Omental fat pad (tissue), 3 donors: ENCODE measurements at regions not wholly inside any gene's neighbourhood (a gene's known extent, or its start where the extent isn't known, plus 50 kb on each side); places are given as distances from the start of the nearest gene placed in this dataset.

Experiments used
- ATAC-seq: fragments of 150-250 bp; one replicate; pipeline ENCODE4 v1.9.1; 2016; ENCODE audit warnings: mild to moderate bottlenecking, moderate library complexity; ENCODE audit not compliant: low FRiP score
- DNase-seq: peaks from one replicate; pipeline ENCODE4 v3.0.0-alpha.2; 2019; ENCODE audit warnings: low spot score
- CTCF ChIP-seq, 3 donors: fragments of 450-650 bp; IDR thresholded peaks; one replicate each; pipeline ENCODE4 v1.5.1; 2016 to 2017; ENCODE audit warnings: antibody characterized with exemption in 3 of 3, mild to moderate bottlenecking in 3 of 3, moderate library complexity in 2 of 3

DNA sequence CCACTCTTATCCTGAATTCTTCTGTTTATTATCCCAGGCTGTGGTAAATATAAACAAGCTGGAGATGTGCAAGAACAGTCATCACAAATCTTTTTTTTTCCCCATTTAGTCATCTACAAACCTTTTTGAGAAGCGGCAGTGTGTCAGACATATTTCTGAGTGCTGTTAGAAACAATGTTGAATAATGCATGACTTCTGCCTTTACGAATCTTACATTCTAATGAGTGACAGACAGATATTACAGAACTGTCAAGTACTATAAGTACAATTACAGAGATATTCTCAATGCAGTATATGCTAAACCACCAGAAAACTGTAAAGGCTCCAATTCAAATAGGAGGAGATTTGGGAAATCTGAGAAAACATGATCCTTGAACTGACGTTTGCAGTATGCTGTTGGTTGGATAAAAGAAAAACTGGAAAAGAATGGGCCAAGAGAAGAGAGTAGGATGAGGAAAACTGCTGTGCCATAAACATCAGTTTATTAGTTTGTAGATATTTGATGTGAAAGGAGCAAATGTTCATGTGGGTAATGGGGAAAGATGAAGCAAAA is 379.5 kb upstream of the SLC8A1 start:
- DNase-seq (no peak), ATAC-seq (no peak)
- no peak for TF ChIP-seq CTCF (IDR thresholded peaks at IDR 0.05)

DNA sequence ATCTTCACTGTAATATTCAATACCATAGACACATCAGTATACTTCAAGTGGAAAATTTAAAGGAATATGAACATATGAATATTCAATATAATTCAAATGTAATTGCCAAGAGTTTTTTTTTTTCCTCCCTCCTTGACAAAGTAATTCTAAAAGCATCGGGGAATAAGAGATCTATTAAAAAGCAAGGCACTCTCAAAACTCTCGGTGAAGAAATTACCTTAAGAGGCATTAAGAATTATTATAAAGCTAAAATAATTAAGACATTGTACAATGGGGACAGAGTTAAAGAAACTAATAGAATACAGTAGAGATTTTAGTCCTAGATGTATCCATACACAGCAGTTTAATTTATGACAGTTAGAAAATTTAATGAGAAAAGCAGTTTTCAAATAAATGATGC is 390.0 kb upstream of the SLC8A1 start:
- ATAC-seq (no peak), DNase-seq (no peak)
- no peak for TF ChIP-seq CTCF (IDR thresholded peaks at IDR 0.05)

DNA sequence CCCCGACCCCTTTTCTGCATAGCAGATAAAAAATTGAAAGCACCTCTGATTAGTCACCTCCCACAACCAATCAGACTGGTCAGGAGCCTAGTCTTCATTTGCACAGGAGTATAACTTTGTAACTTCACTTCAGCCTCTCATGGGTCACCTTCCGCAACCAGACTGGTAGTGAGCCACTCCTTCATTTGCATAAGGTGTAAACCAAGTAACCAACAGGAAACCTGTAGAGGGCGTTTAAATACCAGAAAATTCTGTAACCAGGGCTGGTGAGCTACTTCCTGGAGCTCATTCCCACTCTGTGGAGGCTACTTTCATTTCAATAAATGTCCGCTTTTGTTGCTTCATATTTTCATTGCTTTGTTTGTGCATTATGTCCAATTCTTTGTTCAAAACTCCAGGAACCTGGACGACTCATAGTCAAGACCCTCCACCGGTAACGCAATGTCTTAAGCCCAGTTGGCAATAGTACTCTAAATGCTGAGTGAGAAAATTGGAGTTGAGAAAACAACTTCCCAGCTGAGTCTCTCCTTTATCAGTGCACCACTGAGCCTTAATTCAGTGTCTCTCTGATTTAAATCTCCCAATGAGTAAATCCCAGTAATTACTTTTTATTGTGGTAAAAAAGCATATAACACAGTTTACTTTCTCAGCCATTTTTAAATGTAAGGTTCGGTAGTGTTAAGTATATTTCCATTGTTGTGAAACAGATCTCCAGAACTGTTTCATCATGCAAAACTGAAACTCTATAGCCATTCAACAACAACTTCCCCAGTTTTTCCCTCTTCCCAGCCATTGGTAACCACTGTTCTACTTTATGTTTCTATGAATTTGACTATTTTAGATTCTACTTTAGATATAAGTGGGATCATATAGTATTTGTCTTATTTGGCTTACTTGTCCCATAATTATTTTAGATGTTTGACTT is 392.7 kb upstream of the SLC8A1 start:
- no peak for TF ChIP-seq CTCF (IDR thresholded peaks at IDR 0.05)
- ATAC-seq (no peak), DNase-seq (no peak)

DNA sequence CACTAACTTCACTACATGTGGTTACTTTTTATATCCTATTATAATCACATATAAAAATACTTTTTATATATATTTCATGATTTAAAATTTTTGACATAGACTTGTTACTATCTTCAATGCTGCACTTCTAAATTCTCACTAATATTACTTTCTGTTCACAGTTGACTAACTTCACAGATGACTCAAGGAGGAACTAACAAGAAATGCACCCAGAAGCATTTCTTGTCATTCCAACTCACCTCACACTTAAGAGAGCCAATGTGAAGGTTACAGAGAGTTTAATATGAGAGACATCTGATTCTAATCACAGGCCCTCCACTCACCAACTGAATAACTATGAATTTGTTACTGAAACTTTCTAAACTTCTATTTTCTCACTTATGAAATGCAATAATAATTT is 399.8 kb upstream of the SLC8A1 start:
- DNase-seq, result no peak
- no peak for ATAC-seq
- no peak for TF ChIP-seq CTCF (IDR thresholded peaks at IDR 0.05)

GRCh38 chr2:40859617-40860016 is 407.7 kb upstream of the SLC8A1 start:
- DNase-seq, result no peak
- no peak for ATAC-seq
- no peak for TF ChIP-seq CTCF (IDR thresholded peaks at IDR 0.05)

DNA sequence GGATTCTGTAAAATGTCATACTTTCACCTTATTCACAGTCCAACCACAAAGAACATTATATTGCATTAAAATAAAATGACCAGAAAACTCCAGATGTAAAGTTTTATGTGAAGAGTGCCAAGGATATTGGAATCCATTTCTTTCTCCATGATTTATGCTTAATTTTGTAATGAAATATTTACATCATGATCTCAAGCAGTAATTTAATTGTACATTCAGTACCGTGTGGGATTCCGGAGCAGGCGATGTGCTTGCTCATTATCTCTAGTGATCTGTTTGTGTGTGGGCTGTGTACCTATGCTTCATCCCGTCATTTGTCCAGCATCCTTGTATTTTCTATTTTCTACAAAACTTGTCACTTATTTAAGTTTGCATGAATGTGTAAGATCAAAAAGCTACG is 415.9 kb upstream of the SLC8A1 start:
- DNase-seq, result no peak
- TF ChIP-seq CTCF (IDR thresholded peaks at IDR 0.05), result no peak
- ATAC-seq, result no peak

GRCh38 chr2:40872580-40872979 is 420.7 kb upstream of the SLC8A1 start:
- DNase-seq (no peak), ATAC-seq (no peak)

More at GRCh38 chr2:40872580-40872979, 420.7 kb upstream of the SLC8A1 start:
- no peak for TF ChIP-seq CTCF (IDR thresholded peaks at IDR 0.05)
